ENCODE measurements at regions not wholly inside any gene's neighbourhood (a gene's known extent, or its start where the extent isn't known, plus 50 kb on each side); places are given as distances from the start of the nearest gene placed in this dataset.

GRCh38 chr15:91528801-91529200 is 324.7 kb upstream of the SLCO3A1 start:
- Histone ChIP-seq H3K4me1 (ENCODE audit: insufficient read depth, low read length) (no peaks in the 10 kb centered on the region), H4K20me1 (ENCODE audit: insufficient read depth, low read length) (no peaks in the 10 kb centered on the region), H3K79me2 (ENCODE audit: insufficient read depth, low read length) (no peaks in the 10 kb centered on the region), H3K9me3 (ENCODE audit: low read depth, low read length) (no peaks in the 10 kb centered on the region), H2AFZ (ENCODE audit: low read length) (no peak overlapping the region), H3K27ac (ENCODE audit: low read depth, low read length) (no peak overlapping the region), H3K4me2 (ENCODE audit: insufficient read depth, low read length) (no peak overlapping the region), H3K27me3 (ENCODE audit: insufficient read depth, low read length) (peaks cover 8% of the 10 kb centered on the region), H3K36me3 (ENCODE audit: insufficient read depth, low read length) (no peaks in the 10 kb centered on the region), H3K4me3 (ENCODE audit: insufficient read depth, low read length) (no peak overlapping the region)
- no peak for DNase-seq (ENCODE audit: insufficient read length, low spot score, missing footprints)
- no peak for TF ChIP-seq CTCF (IDR thresholded peaks at IDR 0.05; ENCODE audit: extremely low read depth, low read depth, low read length)

GRCh38 chr15:91529534-91529933 is 324.0 kb upstream of the SLCO3A1 start:
- no peak overlapping the region for H3K27ac ChIP-seq (ENCODE audit: low read depth, low read length)
- DNase-seq (ENCODE audit: insufficient read length, low spot score, missing footprints): no peak
- no peaks in the 10 kb centered on the region for H4K20me1 ChIP-seq (ENCODE audit: insufficient read depth, low read length)
- no peaks in the 10 kb centered on the region for H3K36me3 ChIP-seq (ENCODE audit: insufficient read depth, low read length)
- no peak for TF ChIP-seq CTCF (IDR thresholded peaks at IDR 0.05; ENCODE audit: extremely low read depth, low read depth, low read length)
- H3K79me2 ChIP-seq (ENCODE audit: insufficient read depth, low read length): no peaks in the 10 kb centered on the region
- no peaks in the 10 kb centered on the region for H3K9me3 ChIP-seq (ENCODE audit: low read depth, low read length)
- H3K4me3 ChIP-seq (ENCODE audit: insufficient read depth, low read length): no peak overlapping the region
- H3K4me2 ChIP-seq (ENCODE audit: insufficient read depth, low read length): no peak overlapping the region
- no peaks in the 10 kb centered on the region for H3K4me1 ChIP-seq (ENCODE audit: insufficient read depth, low read length)
- H2AFZ ChIP-seq (ENCODE audit: low read length): no peak overlapping the region
- H3K27me3 ChIP-seq (ENCODE audit: insufficient read depth, low read length): peaks cover 8% of the 10 kb centered on the region

- H3K4me1 ChIP-seq (ENCODE audit: insufficient read depth, low read length): no peaks in the 10 kb centered on the region
- H3K4me3 ChIP-seq (ENCODE audit: insufficient read depth, low read length): no peak overlapping the region
- no peaks in the 10 kb centered on the region for H3K9me3 ChIP-seq (ENCODE audit: low read depth, low read length)
- DNase-seq (ENCODE audit: insufficient read length, low spot score, missing footprints): no peak
- no peak overlapping the region for H3K4me2 ChIP-seq (ENCODE audit: insufficient read depth, low read length)
- no peak for TF ChIP-seq CTCF (IDR thresholded peaks at IDR 0.05; ENCODE audit: extremely low read depth, low read depth, low read length)
- H3K27me3 ChIP-seq (ENCODE audit: insufficient read depth, low read length): peaks cover 8% of the 10 kb centered on the region
- no peak overlapping the region for H3K27ac ChIP-seq (ENCODE audit: low read depth, low read length)
- H3K36me3 ChIP-seq (ENCODE audit: insufficient read depth, low read length): no peaks in the 10 kb centered on the region
- H3K79me2 ChIP-seq (ENCODE audit: insufficient read depth, low read length): no peaks in the 10 kb centered on the region
- no peak overlapping the region for H2AFZ ChIP-seq (ENCODE audit: low read length)
- H4K20me1 ChIP-seq (ENCODE audit: insufficient read depth, low read length): no peaks in the 10 kb centered on the region
These were observed 323.2 kb upstream of the SLCO3A1 start for GRCh38 chr15:91530279-91530678.

GRCh38 chr15:91530956-91531582 is 322.4 kb upstream of the SLCO3A1 start:
- Histone ChIP-seq H4K20me1 (ENCODE audit: insufficient read depth, low read length) (no peaks in the 10 kb centered on the region), H3K4me1 (ENCODE audit: insufficient read depth, low read length) (peaks cover 6% of the 10 kb centered on the region), H3K79me2 (ENCODE audit: insufficient read depth, low read length) (no peaks in the 10 kb centered on the region), H3K27me3 (ENCODE audit: insufficient read depth, low read length) (peaks cover 5% of the 10 kb centered on the region), H3K4me3 (ENCODE audit: insufficient read depth, low read length) (no peak overlapping the region), H3K4me2 (ENCODE audit: insufficient read depth, low read length) (no peak overlapping the region), H3K36me3 (ENCODE audit: insufficient read depth, low read length) (no peaks in the 10 kb centered on the region), H3K9me3 (ENCODE audit: low read depth, low read length) (no peaks in the 10 kb centered on the region), H2AFZ (ENCODE audit: low read length) (no peak overlapping the region), H3K27ac (ENCODE audit: low read depth, low read length) (no peak overlapping the region)
- no peak for DNase-seq (ENCODE audit: insufficient read length, low spot score, missing footprints)
- no peak for TF ChIP-seq CTCF (IDR thresholded peaks at IDR 0.05; ENCODE audit: extremely low read depth, low read depth, low read length)
